ENCODE measurements at regions not wholly inside any gene's neighbourhood (a gene's known extent, or its start where the extent isn't known, plus 50 kb on each side); places are given as distances from the start of the nearest gene placed in this dataset.

DNA sequence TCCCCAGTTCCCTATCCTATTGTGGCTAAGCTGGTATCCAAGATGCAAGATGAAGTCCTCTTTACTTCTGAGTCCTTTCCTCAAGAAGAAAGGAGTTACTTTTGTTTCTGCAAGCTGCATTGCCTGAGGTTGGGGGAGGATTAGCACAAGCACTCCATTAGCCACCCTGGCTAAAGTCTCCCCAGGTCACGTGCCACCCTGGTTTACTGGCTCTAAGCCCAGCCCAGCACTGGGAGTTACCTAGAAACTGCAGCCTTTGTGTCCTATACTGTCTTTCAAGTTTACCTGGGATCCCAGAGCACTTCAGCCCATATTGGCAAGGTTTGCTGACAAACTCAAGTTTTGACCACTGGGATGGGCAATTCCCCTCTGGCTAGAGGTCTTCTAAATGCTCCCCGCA is 78.4 kb upstream of the DBX1 start:
- DNase-seq (ENCODE audit: extremely low read depth, low read depth), result no peak
- TF ChIP-seq, protein P1, sequence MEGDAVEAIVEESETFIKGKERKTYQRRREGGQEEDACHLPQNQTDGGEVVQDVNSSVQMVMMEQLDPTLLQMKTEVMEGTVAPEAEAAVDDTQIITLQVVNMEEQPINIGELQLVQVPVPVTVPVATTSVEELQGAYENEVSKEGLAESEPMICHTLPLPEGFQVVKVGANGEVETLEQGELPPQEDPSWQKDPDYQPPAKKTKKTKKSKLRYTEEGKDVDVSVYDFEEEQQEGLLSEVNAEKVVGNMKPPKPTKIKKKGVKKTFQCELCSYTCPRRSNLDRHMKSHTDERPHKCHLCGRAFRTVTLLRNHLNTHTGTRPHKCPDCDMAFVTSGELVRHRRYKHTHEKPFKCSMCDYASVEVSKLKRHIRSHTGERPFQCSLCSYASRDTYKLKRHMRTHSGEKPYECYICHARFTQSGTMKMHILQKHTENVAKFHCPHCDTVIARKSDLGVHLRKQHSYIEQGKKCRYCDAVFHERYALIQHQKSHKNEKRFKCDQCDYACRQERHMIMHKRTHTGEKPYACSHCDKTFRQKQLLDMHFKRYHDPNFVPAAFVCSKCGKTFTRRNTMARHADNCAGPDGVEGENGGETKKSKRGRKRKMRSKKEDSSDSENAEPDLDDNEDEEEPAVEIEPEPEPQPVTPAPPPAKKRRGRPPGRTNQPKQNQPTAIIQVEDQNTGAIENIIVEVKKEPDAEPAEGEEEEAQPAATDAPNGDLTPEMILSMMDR (IDR thresholded peaks at IDR 0.05; ENCODE audit: low read depth, low read length), result no peak

DNA sequence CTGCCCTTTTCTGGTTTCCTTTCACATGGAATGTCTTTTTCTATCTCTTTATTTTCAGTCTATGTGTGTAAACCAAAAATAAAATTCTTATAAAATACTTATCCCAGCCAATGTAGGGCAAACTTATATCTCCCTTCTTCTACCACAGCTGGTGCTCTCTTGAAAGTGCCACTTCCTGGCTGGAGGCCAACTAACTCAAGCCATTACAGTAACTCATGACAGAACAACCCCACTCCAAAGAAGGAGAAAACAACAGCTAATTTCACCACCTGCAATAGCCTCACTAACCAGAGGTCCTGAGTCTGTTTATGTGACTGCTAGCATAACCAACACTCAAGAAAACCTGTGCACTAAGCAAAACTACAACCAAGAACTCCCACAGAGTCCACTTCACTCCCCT is 74.9 kb upstream of the DBX1 start:
- TF ChIP-seq, protein P1 (IDR thresholded peaks at IDR 0.05; ENCODE audit: low read depth, low read length), result no peak
- no peak for DNase-seq (ENCODE audit: extremely low read depth, low read depth)

DNA sequence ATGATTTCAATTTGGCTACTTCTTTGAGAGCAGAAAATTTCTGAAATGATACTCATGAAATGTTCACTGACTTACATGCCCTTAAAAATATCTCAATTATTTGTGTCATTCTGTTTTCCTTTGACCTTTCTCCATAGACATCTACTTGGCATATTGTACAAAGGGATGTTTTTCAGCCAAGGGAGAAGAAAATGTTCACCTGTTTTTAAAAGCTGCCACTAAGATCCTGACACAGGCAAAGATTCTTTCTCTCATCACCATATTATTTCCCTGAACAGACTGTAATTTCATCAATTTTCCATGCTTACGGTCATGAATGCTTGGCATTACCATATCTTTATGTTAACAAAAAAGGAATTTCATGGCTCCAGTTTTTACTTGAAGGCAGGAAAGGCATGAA is 67.4 kb upstream of the DBX1 start:
- DNase-seq (ENCODE audit: extremely low read depth, low read depth), result no peak
- TF ChIP-seq, protein P1 (IDR thresholded peaks at IDR 0.05; ENCODE audit: low read depth, low read length), result no peak

DNA sequence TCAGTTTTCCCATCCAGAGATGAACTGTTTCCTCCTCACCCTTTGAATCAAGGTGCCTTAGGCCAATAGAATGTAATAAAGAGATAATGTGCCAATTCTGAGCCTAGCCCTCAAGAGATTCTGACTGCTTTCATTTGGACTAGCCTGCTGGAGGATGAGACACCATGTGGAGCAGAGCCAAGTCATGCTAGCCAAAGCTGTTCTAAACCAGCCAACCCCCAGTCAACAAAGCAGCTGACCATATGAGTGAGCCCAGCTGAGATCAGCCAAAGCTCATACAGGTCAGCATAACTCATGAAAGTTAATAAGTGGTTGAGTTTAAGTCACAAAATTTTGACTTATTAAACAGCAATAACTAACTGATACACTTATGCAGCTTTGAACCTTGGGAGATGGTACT is 66.7 kb upstream of the DBX1 start:
- TF ChIP-seq, protein P1 (IDR thresholded peaks at IDR 0.05; ENCODE audit: low read depth, low read length), result no peak
- no peak for DNase-seq (ENCODE audit: extremely low read depth, low read depth)

DNA sequence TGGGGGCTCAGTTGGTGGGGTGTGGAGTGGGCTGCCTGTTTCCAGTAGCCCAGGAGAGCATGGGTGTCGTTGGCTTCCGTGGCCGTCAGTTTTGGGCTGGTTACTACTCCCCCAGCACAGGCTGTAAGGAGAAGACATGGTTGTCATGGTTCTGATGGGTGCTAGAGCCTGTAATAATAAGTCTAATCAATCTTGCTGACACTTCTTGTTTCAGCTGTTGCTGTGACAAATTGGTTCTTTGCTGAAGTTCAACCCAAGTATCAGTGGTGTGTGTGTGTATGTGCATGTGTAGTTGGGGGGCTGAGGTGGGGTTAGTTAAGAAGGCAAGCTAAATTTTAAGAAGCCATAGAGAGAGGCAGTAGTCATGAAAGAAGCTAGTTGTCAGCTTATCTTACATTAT is 61.3 kb upstream of the DBX1 start:
- TF ChIP-seq, protein P1 (IDR thresholded peaks at IDR 0.05; ENCODE audit: low read depth, low read length), result no peak
- no peak for DNase-seq (ENCODE audit: extremely low read depth, low read depth)

DNA sequence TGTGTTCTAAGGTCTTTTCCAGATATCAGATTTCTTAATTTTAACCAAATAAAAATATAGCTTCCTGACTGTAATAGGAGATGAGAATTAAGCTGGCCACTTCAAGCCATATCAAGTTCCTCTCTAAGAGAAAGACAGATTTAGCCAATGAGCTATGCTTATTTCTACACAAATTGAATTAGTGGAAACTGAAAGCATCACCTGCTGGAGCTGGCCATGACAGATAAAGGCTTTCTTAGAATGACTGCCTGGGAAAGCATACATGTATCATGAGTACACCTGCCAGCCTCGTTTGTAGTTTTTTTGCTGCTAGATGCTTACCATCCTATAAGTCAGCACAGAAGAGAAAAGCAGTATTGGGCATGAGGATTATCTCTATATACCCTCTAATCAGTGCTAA is 53.5 kb upstream of the DBX1 start:
- no peak for DNase-seq (ENCODE audit: extremely low read depth, low read depth)
- TF ChIP-seq, protein P1 (IDR thresholded peaks at IDR 0.05; ENCODE audit: low read depth, low read length), result no peak

DNA sequence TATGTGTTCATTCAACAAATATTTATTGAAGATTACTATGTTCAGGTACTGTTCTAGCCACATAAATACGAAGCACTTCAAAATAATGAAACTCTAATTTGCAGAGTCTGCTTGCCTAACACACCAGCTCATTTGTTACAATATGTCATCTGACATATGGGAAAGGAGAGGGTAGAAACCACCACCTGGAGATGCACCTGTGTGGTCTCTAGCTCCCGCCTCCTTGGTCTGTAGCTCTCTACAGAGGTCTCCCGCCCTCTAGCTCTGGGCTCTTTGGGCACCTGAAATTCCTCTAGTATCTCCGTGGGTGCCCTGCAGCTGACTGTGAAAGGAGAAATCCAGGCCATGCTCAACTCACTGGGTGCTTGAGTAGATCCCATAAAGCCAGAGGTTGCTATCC is 51.4 kb upstream of the DBX1 start:
- DNase-seq (ENCODE audit: extremely low read depth, low read depth), result no peak
- TF ChIP-seq, protein P1 (IDR thresholded peaks at IDR 0.05; ENCODE audit: low read depth, low read length), result no peak

All from AG09319 (cell line).